ENCODE measurements at regions not wholly inside any gene's neighbourhood (a gene's known extent, or its start where the extent isn't known, plus 50 kb on each side); places are given as distances from the start of the nearest gene placed in this dataset.

DNA sequence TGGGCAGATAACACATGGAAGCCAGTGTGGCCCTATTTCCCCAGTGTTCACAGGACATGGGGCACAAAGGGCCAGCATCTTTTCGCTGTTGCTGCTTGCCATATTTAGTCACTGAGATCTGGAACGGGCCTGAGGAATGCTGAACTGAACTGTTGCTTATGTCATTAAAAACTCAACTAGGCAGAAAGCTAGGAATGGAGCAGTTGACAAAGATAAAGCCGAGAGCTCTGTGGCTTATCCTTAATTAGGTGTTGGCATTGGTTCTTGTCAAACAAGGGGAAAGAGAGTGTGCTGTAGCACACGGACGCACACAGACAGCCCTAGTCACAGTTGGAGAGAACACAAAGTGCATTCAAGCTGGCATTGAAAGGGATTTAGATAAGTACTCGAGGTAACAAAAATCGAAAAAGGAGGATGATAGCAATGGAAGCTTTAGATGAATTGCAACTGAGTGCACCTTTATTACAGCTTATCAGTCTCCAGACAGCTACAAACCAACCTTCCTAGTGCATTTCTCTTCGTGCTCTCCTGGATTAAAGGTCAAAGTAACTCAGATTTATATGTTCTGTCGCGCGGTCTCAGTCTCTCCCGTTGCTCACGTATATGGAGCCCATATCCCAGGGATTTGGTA lies 450.2 kb upstream of the ZNF608 start (continued):
- TF ChIP-seq TCF3 (IDR thresholded peaks at IDR 0.05; ENCODE audit: borderline replicate concordance, insufficient read depth, low read depth, low read length): no peak
- no peak for TF ChIP-seq PML (IDR thresholded peaks at IDR 0.05; ENCODE audit: low read length)
- no peak for TF ChIP-seq BHLHE40 (IDR thresholded peaks at IDR 0.05; ENCODE audit: borderline replicate concordance in 1 of 2, low read depth in 2 of 2, low read length in 1 of 2)
- no peak for TF ChIP-seq TBL1XR1 (IDR thresholded peaks at IDR 0.05; ENCODE audit: low read depth, low read length)
- TF ChIP-seq SMAD1 (IDR thresholded peaks at IDR 0.05; ENCODE audit: low read depth, partially characterized antibody): no peak

- H3K36me3 ChIP-seq (ENCODE audit: control insufficient read depth in 2 of 2, insufficient read depth in 2 of 2, low read length in 1 of 2): no peaks in the 10 kb centered on the region
- H3K27me3 ChIP-seq (replicated peaks in 1 of 2; ENCODE audit: control insufficient read depth in 2 of 2, insufficient read depth in 2 of 2, low read length in 1 of 2): no peaks in the 10 kb centered on the region
- H2AFZ ChIP-seq (ENCODE audit: control insufficient read depth, low read depth, low read length): no peak overlapping the region
- FAIRE-seq (no peak), DNase-seq (ENCODE audit: low read depth, low spot score) (no peak), ATAC-seq (no peak)
- in situ Hi-C loops (cut with MboI): no loop called here
- intact Hi-C loops (cut with micrococcal nuclease; ENCODE audit: unreplicated experiment): no loop called here
- WGBS (ENCODE audit: insufficient coverage, insufficient replicate concordance, low lambda C conversion rate, missing lambda C conversion rate): 80% methylated on average over 2 of the region's 2 CpGs
- no peak overlapping the region for H3K9ac ChIP-seq (ENCODE audit: control insufficient read depth, insufficient read depth, low read length)
- CTCF ChIA-PET: interaction anchor here (1.0 kb wide), 1 partner anchor 10 kb away, joined by 4 read pairs; no protein-coding TSS in a partner anchor
- H3K79me2 ChIP-seq (ENCODE audit: control insufficient read depth, insufficient read depth, low read length): no peaks in the 10 kb centered on the region
- no TSS peak for BruUV-seq (replicated peaks)
- no peaks in the 10 kb centered on the region for H3K9me3 ChIP-seq (replicated peaks; ENCODE audit: control insufficient read depth, insufficient read depth, low read length)
- no peaks in the 10 kb centered on the region for H4K20me1 ChIP-seq (ENCODE audit: control insufficient read depth, insufficient read depth)
- POLR2A ChIA-PET: no interaction called here
- no peak overlapping the region for H3K4me3 ChIP-seq
- H3K4me2 ChIP-seq (ENCODE audit: control insufficient read depth, insufficient read depth): no peak overlapping the region
- H3K27ac ChIP-seq (ENCODE audit: control insufficient read depth, insufficient read depth): no peak overlapping the region
- RAD21 ChIA-PET (ENCODE audit: unreplicated experiment): interaction anchor here (1.6 kb wide), 1 partner anchor 295 kb away, joined by 3 read pairs; no protein-coding TSS in a partner anchor
- SMC1A ChIA-PET (ENCODE audit: uncharacterized antibody, unreplicated experiment): interaction anchor here (0.7 to 2.3 kb wide), 4 partner anchors 9 to 248 kb away, joined by 3 to 8 read pairs (median 3); no protein-coding TSS in a partner anchor
- H3K4me1 ChIP-seq (ENCODE audit: control insufficient read depth, insufficient read depth, low read length): no peaks in the 10 kb centered on the region
- TF ChIP-seq POLR2AphosphoS5 (IDR thresholded peaks at IDR 0.05; ENCODE audit: low read length): no peak
- no peak for TF ChIP-seq BACH1 (IDR thresholded peaks at IDR 0.05; ENCODE audit: borderline replicate concordance)
- TF ChIP-seq TARDBP (IDR thresholded peaks at IDR 0.05; ENCODE audit: borderline replicate concordance): no peak
- no peak for TF ChIP-seq KAT2A (conservative IDR thresholded peaks at IDR 0.05; ENCODE audit: control insufficient read depth, low read depth, low read length)
- TF ChIP-seq, protein P1, sequence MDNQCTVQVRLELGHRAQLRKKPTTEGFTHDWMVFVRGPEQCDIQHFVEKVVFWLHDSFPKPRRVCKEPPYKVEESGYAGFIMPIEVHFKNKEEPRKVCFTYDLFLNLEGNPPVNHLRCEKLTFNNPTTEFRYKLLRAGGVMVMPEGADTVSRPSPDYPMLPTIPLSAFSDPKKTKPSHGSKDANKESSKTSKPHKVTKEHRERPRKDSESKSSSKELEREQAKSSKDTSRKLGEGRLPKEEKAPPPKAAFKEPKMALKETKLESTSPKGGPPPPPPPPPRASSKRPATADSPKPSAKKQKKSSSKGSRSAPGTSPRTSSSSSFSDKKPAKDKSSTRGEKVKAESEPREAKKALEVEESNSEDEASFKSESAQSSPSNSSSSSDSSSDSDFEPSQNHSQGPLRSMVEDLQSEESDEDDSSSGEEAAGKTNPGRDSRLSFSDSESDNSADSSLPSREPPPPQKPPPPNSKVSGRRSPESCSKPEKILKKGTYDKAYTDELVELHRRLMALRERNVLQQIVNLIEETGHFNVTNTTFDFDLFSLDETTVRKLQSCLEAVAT (IDR thresholded peaks at IDR 0.05): no peak
- TF ChIP-seq CEBPB (IDR thresholded peaks at IDR 0.05; ENCODE audit: borderline replicate concordance in 1 of 2, low read depth in 2 of 2, low read length in 2 of 2): no peak
- no peak for TF ChIP-seq CREB1 (IDR thresholded peaks at IDR 0.05; ENCODE audit: low read depth)
- TF ChIP-seq, protein P2, sequence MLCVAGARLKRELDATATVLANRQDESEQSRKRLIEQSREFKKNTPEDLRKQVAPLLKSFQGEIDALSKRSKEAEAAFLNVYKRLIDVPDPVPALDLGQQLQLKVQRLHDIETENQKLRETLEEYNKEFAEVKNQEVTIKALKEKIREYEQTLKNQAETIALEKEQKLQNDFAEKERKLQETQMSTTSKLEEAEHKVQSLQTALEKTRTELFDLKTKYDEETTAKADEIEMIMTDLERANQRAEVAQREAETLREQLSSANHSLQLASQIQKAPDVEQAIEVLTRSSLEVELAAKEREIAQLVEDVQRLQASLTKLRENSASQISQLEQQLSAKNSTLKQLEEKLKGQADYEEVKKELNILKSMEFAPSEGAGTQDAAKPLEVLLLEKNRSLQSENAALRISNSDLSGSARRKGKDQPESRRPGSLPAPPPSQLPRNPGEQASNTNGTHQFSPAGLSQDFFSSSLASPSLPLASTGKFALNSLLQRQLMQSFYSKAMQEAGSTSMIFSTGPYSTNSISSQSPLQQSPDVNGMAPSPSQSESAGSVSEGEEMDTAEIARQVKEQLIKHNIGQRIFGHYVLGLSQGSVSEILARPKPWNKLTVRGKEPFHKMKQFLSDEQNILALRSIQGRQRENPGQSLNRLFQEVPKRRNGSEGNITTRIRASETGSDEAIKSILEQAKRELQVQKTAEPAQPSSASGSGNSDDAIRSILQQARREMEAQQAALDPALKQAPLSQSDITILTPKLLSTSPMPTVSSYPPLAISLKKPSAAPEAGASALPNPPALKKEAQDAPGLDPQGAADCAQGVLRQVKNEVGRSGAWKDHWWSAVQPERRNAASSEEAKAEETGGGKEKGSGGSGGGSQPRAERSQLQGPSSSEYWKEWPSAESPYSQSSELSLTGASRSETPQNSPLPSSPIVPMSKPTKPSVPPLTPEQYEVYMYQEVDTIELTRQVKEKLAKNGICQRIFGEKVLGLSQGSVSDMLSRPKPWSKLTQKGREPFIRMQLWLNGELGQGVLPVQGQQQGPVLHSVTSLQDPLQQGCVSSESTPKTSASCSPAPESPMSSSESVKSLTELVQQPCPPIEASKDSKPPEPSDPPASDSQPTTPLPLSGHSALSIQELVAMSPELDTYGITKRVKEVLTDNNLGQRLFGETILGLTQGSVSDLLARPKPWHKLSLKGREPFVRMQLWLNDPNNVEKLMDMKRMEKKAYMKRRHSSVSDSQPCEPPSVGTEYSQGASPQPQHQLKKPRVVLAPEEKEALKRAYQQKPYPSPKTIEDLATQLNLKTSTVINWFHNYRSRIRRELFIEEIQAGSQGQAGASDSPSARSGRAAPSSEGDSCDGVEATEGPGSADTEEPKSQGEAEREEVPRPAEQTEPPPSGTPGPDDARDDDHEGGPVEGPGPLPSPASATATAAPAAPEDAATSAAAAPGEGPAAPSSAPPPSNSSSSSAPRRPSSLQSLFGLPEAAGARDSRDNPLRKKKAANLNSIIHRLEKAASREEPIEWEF (IDR thresholded peaks at IDR 0.05; ENCODE audit: insufficient replicate concordance, low read depth, low read length): no peak
- no peak for TF ChIP-seq ZNF274 (IDR thresholded peaks at IDR 0.05; ENCODE audit: insufficient read depth, insufficient read length)
- TF ChIP-seq RBBP5 (conservative IDR thresholded peaks at IDR 0.05): no peak
- no peak for TF ChIP-seq BMI1 (IDR thresholded peaks at IDR 0.05; ENCODE audit: borderline replicate concordance)
- no peak for TF ChIP-seq JUNB (IDR thresholded peaks at IDR 0.05)
Measured at GRCh38 chr5:125197321-125197720, 450.9 kb upstream of the ZNF608 start.

Data from GM12878 (cell line).